ENCODE measurements at regions not wholly inside any gene's neighbourhood (a gene's known extent, or its start where the extent isn't known, plus 50 kb on each side); places are given as distances from the start of the nearest gene placed in this dataset.

GRCh38 chr14:49160983-49161382 is 425.2 kb downstream of the RPS29 start:
- H3K4me3 ChIP-seq (ENCODE audit: low read depth in 1 of 3, low read length in 3 of 3) = no peak overlapping the region
- no peaks in the 10 kb centered on the region for H3K9me3 ChIP-seq (ENCODE audit: control insufficient read depth in 4 of 4, low read length in 3 of 4)
- no peak for TF ChIP-seq YY1 (IDR thresholded peaks at IDR 0.05)
- no peak for TF ChIP-seq FOXA2 (IDR thresholded peaks at IDR 0.05)
- no peak for TF ChIP-seq HNF4A (conservative IDR thresholded peaks at IDR 0.05)
- TF ChIP-seq RAD21 (IDR thresholded peaks at IDR 0.05) = no peak
- TF ChIP-seq CTCF (IDR thresholded peaks at IDR 0.05; ENCODE audit: low read depth, low read length, missing input control) = no peak
- TF ChIP-seq GABPA (IDR thresholded peaks at IDR 0.05 in 1 of 2, conservative IDR thresholded peaks at IDR 0.05 in 1 of 2) = no peak
- TF ChIP-seq ATF3 (IDR thresholded peaks at IDR 0.05) = no peak
- TF ChIP-seq TAF1 (conservative IDR thresholded peaks at IDR 0.05) = no peak
- no peak for TF ChIP-seq MAX (IDR thresholded peaks at IDR 0.05)
- TF ChIP-seq HNF4G (IDR thresholded peaks at IDR 0.05) = no peak
- no peak for TF ChIP-seq ZBTB33 (IDR thresholded peaks at IDR 0.05)
- TF ChIP-seq SP1 (IDR thresholded peaks at IDR 0.05) = no peak
- no peak for TF ChIP-seq JUND (IDR thresholded peaks at IDR 0.05)
- TF ChIP-seq FOXA1 (IDR thresholded peaks at IDR 0.05) = no peak
- no peak for TF ChIP-seq EGR1 (IDR thresholded peaks at IDR 0.05; ENCODE audit: low read depth in 2 of 2)
- TF ChIP-seq REST (IDR thresholded peaks at IDR 0.05) = no peak
- TF ChIP-seq NR2F2 (IDR thresholded peaks at IDR 0.05) = no peak
- no peak for TF ChIP-seq RXRA (IDR thresholded peaks at IDR 0.05)
- no peaks in the 10 kb centered on the region for H3K27me3 ChIP-seq (ENCODE audit: control insufficient read depth in 4 of 4, insufficient read depth in 4 of 4, low read length in 3 of 4)
- H3K36me3 ChIP-seq (ENCODE audit: control insufficient read depth in 4 of 4, insufficient read depth in 3 of 4, low read depth in 1 of 4, low read length in 3 of 4) = no peaks in the 10 kb centered on the region
- no peak overlapping the region for H3K9ac ChIP-seq (ENCODE audit: low read depth in 1 of 2, low read length in 2 of 2)
- no peak overlapping the region for H3K27ac ChIP-seq (ENCODE audit: low read depth in 1 of 2, low read length in 2 of 2)
- no peak for DNase-seq (ENCODE audit: low spot score)
- no peaks in the 10 kb centered on the region for H3K4me1 ChIP-seq (ENCODE audit: control insufficient read depth in 4 of 4, insufficient read depth in 4 of 4, low read length in 3 of 4)
- WGBS = 75% methylated on average over 2 of the region's 2 CpGs

- Histone ChIP-seq H3K36me3 (ENCODE audit: control insufficient read depth in 4 of 4, insufficient read depth in 3 of 4, low read depth in 1 of 4, low read length in 3 of 4) (no peaks in the 10 kb centered on the region), H3K4me1 (ENCODE audit: control insufficient read depth in 4 of 4, insufficient read depth in 4 of 4, low read length in 3 of 4) (no peaks in the 10 kb centered on the region), H3K27ac (ENCODE audit: low read depth in 1 of 2, low read length in 2 of 2) (no peak overlapping the region), H3K9ac (ENCODE audit: low read depth in 1 of 2, low read length in 2 of 2) (no peak overlapping the region), H3K4me3 (ENCODE audit: low read depth in 1 of 3, low read length in 3 of 3) (no peak overlapping the region), H3K27me3 (ENCODE audit: control insufficient read depth in 4 of 4, insufficient read depth in 4 of 4, low read length in 3 of 4) (no peaks in the 10 kb centered on the region), H3K9me3 (ENCODE audit: control insufficient read depth in 4 of 4, low read length in 3 of 4) (no peaks in the 10 kb centered on the region)
- TF ChIP-seq GABPA (IDR thresholded peaks at IDR 0.05 in 1 of 2, conservative IDR thresholded peaks at IDR 0.05 in 1 of 2) = no peak
- TF ChIP-seq FOXA2 (IDR thresholded peaks at IDR 0.05) = no peak
- TF ChIP-seq CTCF (IDR thresholded peaks at IDR 0.05; ENCODE audit: low read depth, low read length, missing input control) = no peak
- TF ChIP-seq YY1 (IDR thresholded peaks at IDR 0.05) = no peak
- no peak for TF ChIP-seq NR2F2 (IDR thresholded peaks at IDR 0.05)
- no peak for TF ChIP-seq HNF4A (conservative IDR thresholded peaks at IDR 0.05)
- TF ChIP-seq JUND (IDR thresholded peaks at IDR 0.05) = no peak
- no peak for TF ChIP-seq RXRA (IDR thresholded peaks at IDR 0.05)
- no peak for DNase-seq (ENCODE audit: low spot score)
Observed at GRCh38 chr14:49159081-49159480, 427.1 kb downstream of the RPS29 start.
